H9 (cell line): ENCODE measurements at regions not wholly inside any gene's neighbourhood (a gene's known extent, or its start where the extent isn't known, plus 50 kb on each side); places are given as distances from the start of the nearest gene placed in this dataset.

ENCODE experiments used
- DNase-seq: peaks from one replicate; pipeline ENCODE4 v3.0.0-alpha.2; 2017
- H2AFZ ChIP-seq: one replicate; pipeline ENCODE4 v1.6.1; 2013; ENCODE audit warnings: mild to moderate bottlenecking, low read length, control low read depth, moderate library complexity
- H2AK5ac ChIP-seq: 2 replicates; pipeline ENCODE4 v1.6.1; 2013; ENCODE audit warnings: low read length, control low read depth, mixed read lengths; ENCODE audit not compliant: insufficient read length
- H2BK120ac ChIP-seq: one replicate; pipeline ENCODE4 v1.6.1; 2013; ENCODE audit warnings: low read depth, mild to moderate bottlenecking, low read length, control low read depth, inconsistent platforms; ENCODE audit not compliant: poor library complexity, severe bottlenecking
- H2BK12ac ChIP-seq: 2 replicates; pipeline ENCODE4 v1.6.1; 2013; ENCODE audit warnings: low read length, control low read depth, mixed read lengths, low read depth; ENCODE audit not compliant: insufficient read length
- H2BK15ac ChIP-seq: 2 replicates; pipeline ENCODE4 v1.6.1; 2013; ENCODE audit warnings: low read depth, low read length, control low read depth
- H2BK20ac ChIP-seq: one replicate; pipeline ENCODE4 v1.6.1; 2013; ENCODE audit warnings: low read depth, mild to moderate bottlenecking, low read length, control low read depth, inconsistent platforms; ENCODE audit not compliant: poor library complexity, severe bottlenecking
- H2BK5ac ChIP-seq: 2 replicates; pipeline ENCODE4 v1.6.1; 2013; ENCODE audit warnings: low read length, control low read depth, mixed read lengths; ENCODE audit not compliant: insufficient read length
- H3K14ac ChIP-seq: 2 replicates; pipeline ENCODE4 v1.6.1; 2013; ENCODE audit warnings: low read length, control low read depth; ENCODE audit not compliant: insufficient read depth
- H3K18ac ChIP-seq: 2 replicates; pipeline ENCODE4 v1.6.1; 2013; ENCODE audit warnings: low read depth, mild to moderate bottlenecking, mixed read lengths, low read length, control low read depth; ENCODE audit not compliant: insufficient read length
- H3K23ac ChIP-seq: 2 replicates; pipeline ENCODE4 v1.6.1; 2013; ENCODE audit warnings: low read length, control low read depth, mixed read lengths, low read depth; ENCODE audit not compliant: insufficient read length
- H3K23me2 ChIP-seq: 2 replicates; pipeline ENCODE4 v1.6.1; 2013; ENCODE audit warnings: low read depth, mild to moderate bottlenecking, mixed read lengths, low read length, control low read depth; ENCODE audit not compliant: insufficient read length, poor library complexity, severe bottlenecking
- H3K27ac ChIP-seq: 2 replicates; pipeline ENCODE4 v1.5.1; 2013; ENCODE audit warnings: low read length, control low read depth, mixed read lengths, low read depth; ENCODE audit not compliant: insufficient read length
- H3K27me3 ChIP-seq: 2 replicates; pipeline ENCODE4 v1.6.1; 2013; ENCODE audit warnings: low read length, control low read depth, inconsistent platforms; ENCODE audit not compliant: insufficient read depth
- H3K4ac ChIP-seq: 2 replicates; pipeline ENCODE4 v1.6.1; 2013; ENCODE audit warnings: low read depth, mild to moderate bottlenecking, control low read depth, inconsistent platforms, low read length, moderate library complexity
- H3K4me1 ChIP-seq: 2 replicates; pipeline ENCODE4 v1.6.1; 2013; ENCODE audit warnings: low read length, control low read depth, inconsistent platforms; ENCODE audit not compliant: insufficient read depth
- H3K4me2 ChIP-seq: 2 replicates; pipeline ENCODE4 v1.6.1; 2013; ENCODE audit warnings: low read length, control low read depth, mixed read lengths; ENCODE audit not compliant: insufficient read length, insufficient read depth
- H3K56ac ChIP-seq: 2 replicates; pipeline ENCODE4 v1.6.1; 2013; ENCODE audit warnings: low read depth, mild to moderate bottlenecking, mixed read lengths, low read length, control low read depth; ENCODE audit not compliant: insufficient read length
- H3K79me1 ChIP-seq: 2 replicates; pipeline ENCODE4 v1.6.1; 2013; ENCODE audit warnings: low read depth, mild to moderate bottlenecking, moderate library complexity, low read length, control low read depth, inconsistent platforms; ENCODE audit not compliant: insufficient read depth, poor library complexity, severe bottlenecking
- H3K79me2 ChIP-seq: 2 replicates; pipeline ENCODE4 v1.6.1; 2013; ENCODE audit warnings: low read length, control low read depth, inconsistent platforms; ENCODE audit not compliant: insufficient read depth
- H3K9ac ChIP-seq: 2 replicates; pipeline ENCODE4 v1.6.1; 2013; ENCODE audit warnings: low read length, control low read depth, mixed read lengths; ENCODE audit not compliant: insufficient read length; ENCODE audit errors: extremely low read depth
- H3K9me3 ChIP-seq: one replicate; pipeline ENCODE4 v1.6.1; 2013; ENCODE audit warnings: low read depth, low read length, inconsistent platforms; ENCODE audit not compliant: control insufficient read depth
- H3T11ph ChIP-seq: one replicate; pipeline ENCODE4 v1.6.1; 2013; ENCODE audit warnings: mild to moderate bottlenecking, low read length, control low read depth, inconsistent platforms
- H4K20me1 ChIP-seq: one replicate; pipeline ENCODE4 v1.6.1; 2013; ENCODE audit not compliant: control insufficient read depth, insufficient read length, insufficient read depth
- H4K5ac ChIP-seq: 2 replicates; pipeline ENCODE4 v1.6.1; 2013; ENCODE audit warnings: low read depth, mild to moderate bottlenecking, mixed read lengths, low read length, control low read depth; ENCODE audit not compliant: insufficient read length
- H4K8ac ChIP-seq: replicated peaks from 2 replicates; pipeline ENCODE4 v1.6.1; 2013; ENCODE audit warnings: low read length, control low read depth, mixed read lengths, low read depth; ENCODE audit not compliant: insufficient read length
- H4K91ac ChIP-seq: 2 replicates; pipeline ENCODE4 v1.6.1; 2013; ENCODE audit warnings: low read depth, mild to moderate bottlenecking, moderate library complexity, mixed read lengths, low read length, control low read depth; ENCODE audit not compliant: insufficient read length
- H3K27ac Mint-ChIP-seq, 3 experiments: 2 replicates in 2 of 3; 3 replicates in 1 of 3; pipeline ENCODE4 v1.8.0; 2020 to 2021; ENCODE audit warnings: mixed read lengths in 3 of 3, mild to moderate bottlenecking in 1 of 3, moderate library complexity in 1 of 3
- H3K27me3 Mint-ChIP-seq: 2 replicates; pipeline ENCODE4 v1.8.0; 2021; ENCODE audit warnings: low read depth, mild to moderate bottlenecking, moderate library complexity, mixed read lengths
- H3K36me3 Mint-ChIP-seq, 3 experiments: 2 replicates in 2 of 3; 3 replicates in 1 of 3; pipeline ENCODE4 v1.8.0; 2020 to 2021; ENCODE audit warnings: low read depth in 3 of 3, mixed read lengths in 3 of 3; ENCODE audit not compliant: insufficient read depth in 1 of 3
- H3K4me1 Mint-ChIP-seq, 2 experiments: 2 replicates each; pipeline ENCODE4 v1.8.0; 2020; ENCODE audit warnings: mixed read lengths in 2 of 2
- H3K4me3 Mint-ChIP-seq, 2 experiments: 2 replicates in 1 of 2; 3 replicates in 1 of 2; pipeline ENCODE4 v1.8.0; 2020 to 2021; ENCODE audit warnings: mild to moderate bottlenecking in 2 of 2, mixed read lengths in 2 of 2, moderate library complexity in 1 of 2
- H3K9me3 Mint-ChIP-seq, 2 experiments: 2 replicates in 1 of 2; 3 replicates in 1 of 2; pipeline ENCODE4 v1.8.0; 2020; ENCODE audit warnings: mild to moderate bottlenecking in 2 of 2, mixed read lengths in 2 of 2, moderate library complexity in 1 of 2
- WGBS: extraction: QIAGEN DNeasy Blood & Tissue Kit; methylation state at CpG from one replicate; pipeline ENCODE4 v1.1.7; 2013; ENCODE audit warnings: missing lambda C conversion rate, low lambda C conversion rate, mixed read lengths; ENCODE audit not compliant: insufficient read length; ENCODE audit errors: extremely low coverage; 5-methylcytosine and 5-hydroxymethylcytosine counted together
- TF ChIP-seq, protein P1 (sequence below): fragments of 200-600 bp; sonication (generic); conservative IDR thresholded peaks from 3 replicates; pipeline ENCODE4 v1.8.0; 2021; ENCODE audit warnings: antibody characterized with exemption, mild to moderate bottlenecking

DNA sequence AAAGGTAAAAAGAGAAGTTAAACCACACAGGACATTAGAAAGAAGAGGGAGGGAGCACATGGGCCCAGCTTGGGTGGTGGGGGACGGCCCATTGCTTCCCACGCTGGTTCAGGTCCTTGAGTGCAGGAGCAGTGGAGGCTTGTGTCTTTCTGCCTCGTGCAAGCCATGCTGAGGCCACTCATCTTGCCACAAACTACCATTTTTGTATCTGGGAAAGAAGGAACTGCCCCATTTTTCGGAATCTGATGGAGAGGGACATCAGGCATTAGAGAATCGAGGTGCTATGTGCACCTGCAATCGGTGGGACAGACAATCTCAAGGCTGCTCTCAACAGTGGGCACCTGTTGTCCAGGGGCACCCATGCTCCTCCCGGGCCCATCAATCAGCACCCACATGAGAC lies 234.5 kb downstream of the KLF13 start:
- H2BK20ac ChIP-seq: no peak overlapping the region
- H3K23me2 ChIP-seq: no peaks in the 10 kb centered on the region
- H3K4me1 Mint-ChIP-seq: no peaks in the 10 kb centered on the region
- H2AFZ ChIP-seq: no peak overlapping the region
- no peak overlapping the region; a peak in 1 of 7 replicates for H3K27ac Mint-ChIP-seq
- H3K9ac ChIP-seq: no peak overlapping the region
- H3K9me3 Mint-ChIP-seq: peaks cover 0 to under 1% of the 10 kb centered on the region in 2 experiments; a peak in 1 of 5 replicates
- WGBS: no CpG with 5 or more reads among the region's 7 CpGs
- no peaks in the 10 kb centered on the region for H4K20me1 ChIP-seq
- H3K27me3 ChIP-seq: no peaks in the 10 kb centered on the region
- no peak overlapping the region for H4K8ac ChIP-seq
- H4K5ac ChIP-seq: no peak overlapping the region
- TF ChIP-seq, protein P1, sequence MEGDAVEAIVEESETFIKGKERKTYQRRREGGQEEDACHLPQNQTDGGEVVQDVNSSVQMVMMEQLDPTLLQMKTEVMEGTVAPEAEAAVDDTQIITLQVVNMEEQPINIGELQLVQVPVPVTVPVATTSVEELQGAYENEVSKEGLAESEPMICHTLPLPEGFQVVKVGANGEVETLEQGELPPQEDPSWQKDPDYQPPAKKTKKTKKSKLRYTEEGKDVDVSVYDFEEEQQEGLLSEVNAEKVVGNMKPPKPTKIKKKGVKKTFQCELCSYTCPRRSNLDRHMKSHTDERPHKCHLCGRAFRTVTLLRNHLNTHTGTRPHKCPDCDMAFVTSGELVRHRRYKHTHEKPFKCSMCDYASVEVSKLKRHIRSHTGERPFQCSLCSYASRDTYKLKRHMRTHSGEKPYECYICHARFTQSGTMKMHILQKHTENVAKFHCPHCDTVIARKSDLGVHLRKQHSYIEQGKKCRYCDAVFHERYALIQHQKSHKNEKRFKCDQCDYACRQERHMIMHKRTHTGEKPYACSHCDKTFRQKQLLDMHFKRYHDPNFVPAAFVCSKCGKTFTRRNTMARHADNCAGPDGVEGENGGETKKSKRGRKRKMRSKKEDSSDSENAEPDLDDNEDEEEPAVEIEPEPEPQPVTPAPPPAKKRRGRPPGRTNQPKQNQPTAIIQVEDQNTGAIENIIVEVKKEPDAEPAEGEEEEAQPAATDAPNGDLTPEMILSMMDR: no peak
- H3K14ac ChIP-seq: no peak overlapping the region
- no peak overlapping the region for H2BK120ac ChIP-seq
- no peak overlapping the region for H3K56ac ChIP-seq
- H3K27ac ChIP-seq: no peak overlapping the region
- H3K27me3 Mint-ChIP-seq: no peaks in the 10 kb centered on the region
- no peak overlapping the region for H3K18ac ChIP-seq
- no peak overlapping the region for H3K4me2 ChIP-seq
- no peaks in the 10 kb centered on the region for H3K4me1 ChIP-seq
- H4K91ac ChIP-seq: no peak overlapping the region
- H3K79me2 ChIP-seq: no peaks in the 10 kb centered on the region
- H3K23ac ChIP-seq: no peak overlapping the region
- H2BK15ac ChIP-seq: no peak overlapping the region
- H3K9me3 ChIP-seq: no peaks in the 10 kb centered on the region
- no peak overlapping the region for H3K4me3 Mint-ChIP-seq
- H3K79me1 ChIP-seq: no peaks in the 10 kb centered on the region
- H3T11ph ChIP-seq: no peak overlapping the region
- no peak overlapping the region for H2BK5ac ChIP-seq
- no peak overlapping the region for H2AK5ac ChIP-seq
- no peak for DNase-seq
- no peak overlapping the region for H2BK12ac ChIP-seq
- H3K4ac ChIP-seq: no peak overlapping the region
- peaks cover 0 to 1% (median 0%) of the 10 kb centered on the region in 3 experiments; a peak in 1 of 7 replicates for H3K36me3 Mint-ChIP-seq
